SKM-1 treated with dmso at 0.1 percent for 144 hours (cell line): ENCODE measurements at regions not wholly inside any gene's neighbourhood (a gene's known extent, or its start where the extent isn't known, plus 50 kb on each side); places are given as distances from the start of the nearest gene placed in this dataset.

ENCODE experiments used
- DNase-seq: peaks from one replicate; lab custom pipeline; 2025; ENCODE audit not compliant: unreplicated experiment; lab: John Stamatoyannopoulos, UW

GRCh38 chr10:59557052-59557451 is 152.6 kb downstream of the SLC16A9 start:
- no peak for DNase-seq

DNA sequence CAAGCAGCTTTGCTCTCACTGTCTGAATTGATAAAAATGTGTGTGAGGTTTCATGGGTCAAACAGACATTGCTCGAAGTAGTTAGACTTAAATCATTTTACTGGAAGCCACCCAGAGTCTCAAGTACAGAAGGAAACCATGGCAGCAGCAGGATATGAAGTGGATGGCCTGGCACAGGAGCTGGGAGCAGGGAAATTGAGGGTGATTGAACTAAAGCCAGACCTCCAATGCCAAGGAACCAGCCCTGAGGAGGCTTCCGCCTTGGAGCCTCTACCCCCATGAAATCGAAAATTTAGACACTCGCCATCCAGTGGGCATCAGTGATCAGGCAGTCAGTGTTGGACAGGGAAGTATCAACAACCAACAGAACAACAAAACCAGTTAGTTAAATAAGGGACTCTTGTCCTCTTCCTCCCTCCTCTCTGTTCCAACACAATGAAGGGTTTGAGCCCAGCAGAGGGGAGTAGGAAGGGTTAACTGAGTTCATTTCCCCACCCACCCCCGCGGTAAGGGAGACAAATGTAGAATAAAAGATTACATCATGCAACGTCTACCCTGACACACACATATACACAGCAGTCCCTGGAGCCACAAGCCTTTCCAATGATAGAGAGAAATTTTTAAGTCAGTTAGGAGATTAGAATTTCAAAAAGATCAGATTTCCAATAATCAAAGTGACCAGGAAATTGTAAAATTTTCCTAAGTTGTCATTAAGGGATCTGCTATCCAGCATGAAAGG is 156.3 kb downstream of the SLC16A9 start:
- DNase-seq = no peak

DNA sequence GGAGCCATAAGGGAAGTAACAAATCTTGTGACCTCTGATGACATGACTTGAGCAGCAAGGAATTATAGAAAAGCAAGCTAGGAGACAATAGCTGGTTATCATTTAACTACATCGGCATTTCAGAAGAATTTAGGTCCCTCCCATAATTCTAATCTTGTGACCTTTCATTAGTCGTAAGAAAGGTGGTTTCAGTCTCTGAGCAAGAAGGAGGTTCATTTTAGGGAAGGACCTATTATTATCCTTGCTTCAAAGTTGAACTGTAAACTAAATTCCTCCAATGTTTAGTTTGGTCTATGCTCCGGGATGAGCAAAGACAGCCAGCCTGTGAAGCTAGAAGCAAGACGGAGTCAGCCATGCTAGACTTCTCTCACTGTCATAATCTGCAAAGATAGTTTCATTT is 159.6 kb downstream of the SLC16A9 start:
- no peak for DNase-seq

GRCh38 chr10:59538623-59539022 is 171.0 kb downstream of the SLC16A9 start:
- DNase-seq = no peak

DNA sequence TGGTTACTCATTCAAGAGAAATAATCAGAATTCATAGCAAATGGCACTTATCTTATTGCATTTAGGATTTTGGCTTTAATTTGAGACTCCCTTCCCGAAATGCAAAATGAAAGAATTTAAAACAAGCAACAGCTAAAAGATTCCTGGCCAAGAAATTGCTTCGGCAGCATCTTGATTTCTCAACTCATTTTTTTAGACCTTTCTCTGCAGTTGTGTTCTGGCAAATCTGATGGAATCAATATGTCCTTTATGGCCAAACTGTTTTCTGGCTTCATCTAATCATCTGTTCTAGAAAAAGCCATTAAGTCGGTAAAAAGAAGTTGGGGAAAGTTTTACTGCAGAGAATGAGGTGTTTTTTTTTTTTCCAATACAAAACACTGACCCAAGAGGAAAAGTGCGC is 172.1 kb downstream of the SLC16A9 start:
- no peak for DNase-seq

GRCh38 chr10:59536167-59537014 is 173.3 kb downstream of the SLC16A9 start:
- DNase-seq = no peak

- DNase-seq = no peak
These were observed 162.0 kb upstream of the FAM13C start for GRCh38 chr10:59524348-59524747.

DNA sequence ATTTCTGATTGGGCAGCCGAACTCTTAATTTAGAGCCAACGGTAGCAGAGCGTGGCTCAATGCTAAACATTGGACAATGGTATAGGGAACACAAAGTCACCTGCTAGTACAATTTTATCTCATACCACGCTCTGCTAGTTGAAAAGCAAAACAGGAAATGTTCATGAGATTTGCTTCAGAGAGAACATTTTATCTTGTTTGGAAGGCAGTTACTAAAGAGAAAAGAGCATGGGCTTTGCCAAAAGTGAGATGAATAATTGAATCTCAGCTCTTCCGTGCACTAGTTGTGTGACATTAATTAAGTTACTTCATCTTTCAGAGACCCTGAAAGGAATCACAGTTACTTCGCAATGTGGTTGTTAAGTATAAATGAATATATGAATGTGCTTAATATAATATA is 161.5 kb upstream of the FAM13C start:
- DNase-seq = no peak

DNA sequence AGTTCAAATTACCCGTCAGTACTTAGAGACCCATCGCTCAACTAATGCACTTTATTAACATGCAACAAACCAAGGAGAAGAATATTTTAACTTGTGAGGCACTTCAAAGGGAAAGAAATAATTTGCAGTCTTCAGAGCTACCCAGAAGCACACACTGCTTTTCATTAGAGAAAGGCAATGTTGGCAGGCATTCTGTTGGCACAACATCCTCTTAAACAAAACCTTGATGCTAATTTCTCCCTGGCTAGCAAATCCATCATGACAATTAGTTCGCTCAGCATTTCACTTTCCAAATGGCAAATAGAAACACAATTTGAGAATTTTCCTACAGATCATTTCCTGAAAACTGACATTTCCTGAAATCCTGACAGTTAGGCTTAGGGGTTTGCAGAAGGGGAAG is 155.6 kb upstream of the FAM13C start:
- no peak for DNase-seq

DNA sequence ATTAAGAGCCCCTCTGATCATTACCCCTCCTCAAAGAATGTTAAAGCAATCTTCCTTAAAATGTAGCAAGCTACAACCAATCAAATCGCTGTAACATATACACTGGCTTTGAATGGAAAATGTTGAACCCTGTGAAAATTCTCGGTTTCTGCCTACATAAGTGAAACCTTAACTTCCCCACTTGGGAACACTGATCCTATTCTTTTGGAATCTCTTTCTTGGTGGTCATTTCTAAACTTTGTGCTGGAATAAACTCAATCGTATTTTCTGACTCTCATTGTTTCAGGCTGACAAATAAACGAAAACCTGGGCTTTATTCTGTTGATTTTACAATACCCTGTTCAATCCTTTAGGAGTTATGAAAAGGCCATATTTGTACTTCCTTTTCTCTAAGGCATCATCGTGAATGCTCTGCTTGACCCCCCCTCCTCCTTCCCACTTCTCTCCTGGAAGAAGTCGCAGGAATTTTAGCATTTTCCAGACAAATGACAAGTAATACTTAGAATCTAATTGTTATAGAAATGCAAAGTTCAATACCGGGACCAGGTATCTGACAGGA is 155.1 kb upstream of the FAM13C start:
- DNase-seq = no peak

DNA sequence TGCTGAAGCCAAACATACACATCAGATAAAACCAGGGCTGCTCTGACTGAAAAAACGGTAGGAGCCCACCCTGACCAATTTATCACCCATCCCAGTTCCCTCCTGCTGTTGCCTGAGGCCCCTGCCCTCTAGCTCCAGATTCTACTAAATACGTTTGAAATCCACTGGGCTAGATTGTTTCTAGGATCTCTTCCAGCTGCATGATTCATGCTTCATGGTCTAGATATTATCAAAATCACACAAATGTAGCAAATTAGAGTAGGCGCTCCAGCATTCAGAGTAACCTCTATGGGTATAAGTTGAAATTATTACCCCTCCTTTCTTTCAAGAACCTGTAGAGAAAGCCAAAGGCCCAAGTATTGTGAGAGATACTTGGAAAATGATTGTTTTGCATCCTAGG is 151.2 kb upstream of the FAM13C start:
- DNase-seq = no peak

GRCh38 chr10:59512951-59513350 is 150.6 kb upstream of the FAM13C start:
- DNase-seq = no peak

GRCh38 chr10:59508956-59509355 is 146.6 kb upstream of the FAM13C start:
- no peak for DNase-seq

GRCh38 chr10:59508296-59508695 is 145.9 kb upstream of the FAM13C start:
- no peak for DNase-seq

DNA sequence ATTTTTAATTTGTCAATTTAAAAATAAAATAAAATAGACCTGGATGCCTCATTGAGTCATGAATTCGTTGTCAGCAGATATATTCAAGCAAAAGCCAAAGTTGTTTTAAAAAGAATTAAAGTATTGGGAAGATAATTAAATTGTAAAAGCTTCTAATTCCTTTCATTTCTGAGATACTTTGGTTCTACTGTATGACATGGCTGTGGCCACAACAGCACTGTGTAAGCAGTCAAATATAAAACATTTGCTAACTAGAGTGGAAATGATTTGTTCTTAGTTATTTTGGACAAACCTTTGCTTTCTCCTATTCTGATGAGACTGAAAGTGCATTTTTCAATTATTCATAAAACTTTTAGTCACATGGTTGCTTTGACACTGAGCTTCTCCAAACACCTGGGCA is 143.6 kb upstream of the FAM13C start:
- no peak for DNase-seq

- DNase-seq = no peak
These were observed 137.1 kb upstream of the FAM13C start for GRCh38 chr10:59499460-59499859.

DNA sequence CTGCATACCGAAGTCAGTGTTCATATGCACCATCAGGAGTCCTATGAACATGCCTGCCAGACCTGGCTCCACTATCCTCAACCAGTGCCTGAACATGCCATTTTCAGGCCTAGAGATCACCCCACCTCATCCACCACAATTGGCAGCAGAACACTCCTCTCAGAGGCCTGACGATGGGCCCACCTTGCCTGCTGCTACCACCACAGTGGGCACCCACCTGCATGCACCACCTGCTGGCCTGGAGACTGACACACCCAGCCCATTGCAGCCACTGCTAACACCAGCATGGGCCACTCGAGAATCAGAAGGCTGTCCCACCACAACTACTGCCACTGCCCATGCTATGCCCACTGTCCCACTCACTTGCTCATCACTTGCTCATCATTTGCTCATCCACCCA is 130.7 kb upstream of the FAM13C start:
- DNase-seq = no peak

DNA sequence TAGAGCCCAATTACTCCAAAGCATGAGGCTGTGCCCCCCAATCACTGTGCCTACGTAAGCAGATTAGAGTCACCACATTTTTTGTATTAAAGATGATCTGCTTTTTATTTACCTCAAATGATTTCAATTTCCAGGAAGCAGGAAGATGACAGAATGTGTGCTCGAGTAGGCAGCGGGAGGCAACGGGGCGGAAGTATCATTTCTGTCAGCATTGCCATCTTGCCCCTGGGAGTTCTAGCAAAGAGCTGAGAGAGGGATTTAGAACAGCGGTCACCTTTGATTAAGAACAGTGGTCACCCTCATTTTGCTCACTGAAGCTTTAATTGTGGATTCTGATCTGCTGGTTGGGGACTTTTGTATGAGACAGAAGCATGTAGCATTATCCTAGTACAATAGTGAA is 117.1 kb upstream of the FAM13C start:
- no peak for DNase-seq

- no peak for DNase-seq
These were observed 108.2 kb upstream of the FAM13C start for GRCh38 chr10:59470570-59470969.

GRCh38 chr10:59465088-59465487 is 102.7 kb upstream of the FAM13C start:
- DNase-seq = no peak

DNA sequence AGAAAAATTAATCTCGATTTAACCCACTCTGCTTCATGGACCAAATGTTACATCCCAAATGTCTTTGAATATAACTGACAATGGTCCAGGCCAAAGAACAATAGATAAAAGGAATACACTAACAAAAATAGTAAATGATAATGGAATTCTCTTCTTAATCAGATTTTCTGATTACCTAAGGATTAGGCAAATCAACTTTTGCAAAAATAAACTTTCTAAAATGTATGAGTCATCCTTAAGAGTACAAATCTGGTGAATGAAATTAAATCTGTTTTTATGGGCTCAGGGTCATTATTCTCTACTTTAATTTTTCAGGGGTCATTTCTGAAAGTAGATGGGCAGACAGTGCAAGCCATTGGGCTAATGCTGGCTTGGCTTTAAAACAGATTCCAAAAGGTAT is 102.1 kb upstream of the FAM13C start:
- no peak for DNase-seq

DNA sequence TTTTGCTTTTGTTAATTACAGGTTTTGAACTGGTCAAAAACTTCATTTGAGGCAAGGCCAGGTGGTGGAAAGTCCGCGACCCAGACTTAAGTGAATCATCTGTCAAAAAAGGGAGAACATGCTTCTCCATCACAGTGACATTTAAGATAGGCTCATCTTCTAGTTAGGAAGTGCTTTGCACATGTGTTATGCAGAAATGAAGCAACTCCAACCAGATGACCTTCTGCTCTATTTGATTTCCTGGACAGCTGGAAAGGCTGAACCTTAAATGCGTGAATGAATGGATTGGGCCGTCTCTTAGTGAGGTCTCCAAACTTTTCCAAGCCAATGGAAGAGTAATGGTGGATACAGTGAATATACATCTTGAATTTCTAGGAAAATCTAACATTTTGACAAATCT is 101.6 kb upstream of the FAM13C start:
- no peak for DNase-seq
